GM12872 (cell line): ENCODE measurements at regions not wholly inside any gene's neighbourhood (a gene's known extent, or its start where the extent isn't known, plus 50 kb on each side); places are given as distances from the start of the nearest gene placed in this dataset.

Source experiments
- CTCF ChIP-seq: IDR thresholded peaks from 3 replicates; pipeline ENCODE4 v1.5.1; 2011; ENCODE audit warnings: low read depth, mild to moderate bottlenecking, low read length, moderate library complexity; ENCODE audit not compliant: insufficient read depth

DNA sequence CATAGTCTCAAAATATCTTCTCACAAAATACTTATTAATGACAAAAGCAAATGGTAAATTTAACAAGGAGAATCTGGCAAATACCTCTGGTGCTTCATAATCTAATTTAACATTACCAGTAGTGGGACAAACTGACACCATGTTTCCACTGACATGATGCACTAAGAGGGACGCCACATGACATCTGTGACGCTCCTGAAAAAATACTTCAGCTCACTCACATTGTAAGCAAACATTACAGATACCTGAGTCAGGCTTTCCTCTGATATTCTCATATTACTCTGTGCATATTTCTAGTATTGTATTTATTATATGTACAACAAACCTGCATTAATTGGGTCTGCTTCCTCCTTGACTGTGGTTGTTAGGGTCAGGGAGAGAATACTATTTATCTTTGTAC, 56.7 kb upstream of the OSMR start:
- no peak for TF ChIP-seq CTCF

GRCh38 chr5:38789777-38790176, 56.0 kb upstream of the OSMR start:
- TF ChIP-seq CTCF = no peak

- no peak for TF ChIP-seq CTCF
These were observed 55.5 kb upstream of the OSMR start for GRCh38 chr5:38790268-38790667.

DNA sequence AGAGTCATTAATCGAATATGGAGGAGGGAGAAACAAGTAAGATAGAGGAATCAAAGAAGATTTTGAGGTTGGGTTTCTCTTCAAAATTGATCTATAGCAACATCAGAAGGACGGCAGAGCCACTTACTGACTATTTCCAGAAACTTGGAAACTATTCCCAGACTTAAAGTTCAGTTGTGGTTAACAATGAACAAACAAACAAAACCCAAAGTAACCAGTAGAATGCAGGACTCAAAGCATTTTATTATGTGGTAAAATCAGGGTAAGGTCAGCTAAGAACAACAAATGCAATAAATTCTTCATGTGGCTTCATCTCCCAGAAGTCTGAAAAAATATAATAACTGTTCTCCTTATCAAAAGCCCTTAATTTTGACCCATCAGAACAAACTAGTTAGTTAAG, 54.9 kb upstream of the OSMR start:
- TF ChIP-seq CTCF = no peak

DNA sequence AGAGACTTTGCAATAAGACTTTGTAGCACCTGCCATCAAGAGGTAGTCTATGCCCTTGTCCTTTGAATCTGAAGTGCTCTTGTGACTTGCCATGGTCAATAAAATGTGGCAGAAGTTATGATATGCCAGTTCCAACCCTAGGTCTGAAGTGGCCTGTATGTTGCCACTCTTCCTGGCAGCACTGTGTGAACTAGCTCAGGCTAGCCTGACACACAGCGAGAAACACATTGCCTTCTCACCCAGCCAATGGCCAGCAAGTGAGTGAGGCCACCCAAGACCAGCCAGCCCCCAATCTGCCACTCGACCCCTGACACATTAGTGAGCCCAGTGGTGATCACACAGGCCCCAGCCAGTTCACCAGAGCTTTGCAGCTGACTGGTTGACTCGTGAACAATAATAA, 52.7 kb upstream of the OSMR start:
- no peak for TF ChIP-seq CTCF

DNA sequence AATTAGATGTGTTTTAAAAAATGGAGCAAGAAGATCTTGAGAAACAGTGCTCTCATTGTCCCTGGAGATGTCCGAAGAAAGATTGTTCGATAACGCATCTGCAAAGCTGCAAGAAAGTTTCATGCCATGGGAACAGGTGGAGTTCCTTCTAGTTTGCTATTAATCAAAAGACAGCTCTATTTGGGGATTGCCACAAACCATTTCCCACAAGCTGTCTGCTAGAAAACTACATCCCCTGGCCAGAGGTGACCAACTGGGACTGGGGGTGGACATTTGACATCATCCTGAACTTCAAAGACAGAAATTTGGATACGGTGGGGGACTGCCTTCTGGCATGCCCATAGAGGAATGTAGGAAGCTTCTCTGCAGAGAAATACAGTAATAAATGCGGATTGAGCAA, 50.8 kb upstream of the OSMR start:
- TF ChIP-seq CTCF = no peak

GRCh38 chr5:38795986-38796741, 49.6 kb upstream of the OSMR start:
- no peak for TF ChIP-seq CTCF
